Prostate gland (tissue), 2 donors: ENCODE measurements at regions not wholly inside any gene's neighbourhood (a gene's known extent, or its start where the extent isn't known, plus 50 kb on each side); places are given as distances from the start of the nearest gene placed in this dataset.

Experiments used
- CTCF ChIP-seq, 4 experiments: fragments of 200-600 bp in 2 of 4; fragments of 450-650 bp in 2 of 4; sonication (generic) in 2 of 4; IDR thresholded peaks; 1 replicate in 3 of 4; 2 replicates in 1 of 4; pipeline ENCODE4 v1.5.1; 2016 to 2019; ENCODE audit warnings: antibody characterized with exemption in 4 of 4, mild to moderate bottlenecking in 2 of 4, moderate library complexity in 2 of 4
- POLR2A ChIP-seq: fragments of 450-650 bp; IDR thresholded peaks from one replicate; pipeline ENCODE4 v1.6.1; 2016; ENCODE audit warnings: antibody characterized with exemption, mild to moderate bottlenecking
- POLR2AphosphoS5 ChIP-seq: sonication (generic); formaldehyde crosslinking; IDR thresholded peaks from one replicate; pipeline ENCODE4 v1.6.1; 2017; ENCODE audit warnings: antibody characterized with exemption

GRCh38 chrX:94908171-94908570, 1234.2 kb downstream of the FAM133A start:
- TF ChIP-seq CTCF (IDR thresholded peaks at IDR 0.05) = no peak
- TF ChIP-seq POLR2A = no peak
- no peak for TF ChIP-seq POLR2AphosphoS5
